ENCODE measurements at regions not wholly inside any gene's neighbourhood (a gene's known extent, or its start where the extent isn't known, plus 50 kb on each side); places are given as distances from the start of the nearest gene placed in this dataset.
"Not testable (repeated sequence)": the region's sequence is repeated elsewhere in the genome, so short reads cannot be mapped to it uniquely, and the experiment has no call there.

DNA sequence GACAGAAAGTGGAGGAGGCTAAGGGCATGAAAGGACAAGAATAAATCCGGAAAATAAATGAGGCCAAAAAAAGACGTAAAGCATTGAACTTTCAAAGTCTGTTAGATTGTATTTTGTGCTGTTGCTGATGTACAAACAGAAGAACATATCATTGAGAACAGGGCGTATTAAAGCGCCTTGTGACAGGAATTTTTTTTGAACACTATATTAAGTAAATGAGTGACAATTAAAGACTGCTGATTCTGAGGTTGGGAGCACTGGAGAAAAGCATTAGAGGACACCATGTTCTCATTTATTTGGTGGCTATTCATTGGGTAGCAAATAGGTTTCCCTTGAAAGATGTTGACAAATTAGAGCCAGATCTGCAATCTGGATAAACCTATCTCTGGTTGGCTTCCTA, 137.3 kb upstream of the SGCD start:
- DNase-seq (ENCODE audit: low read depth in 2 of 2): no peak

DNA sequence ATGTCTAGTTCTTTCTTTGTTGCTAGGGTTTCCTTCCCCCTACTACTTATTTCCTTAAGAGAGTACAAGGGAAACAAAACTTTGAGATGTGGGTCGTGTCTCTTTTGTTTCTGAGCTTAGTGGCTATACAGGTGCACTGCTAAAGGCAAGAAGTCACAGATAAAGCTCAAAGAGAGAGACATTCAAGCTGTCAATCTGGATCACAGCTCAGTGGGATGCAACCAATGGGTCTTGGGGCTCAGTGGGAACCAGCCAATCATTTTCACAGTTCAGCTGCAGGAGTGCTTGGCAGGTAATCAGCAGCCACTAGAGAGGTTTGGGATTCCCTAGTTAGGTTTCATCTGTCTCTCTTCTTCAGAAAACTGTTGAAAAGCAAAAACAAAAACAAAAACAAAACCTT, 135.4 kb upstream of the SGCD start:
- no peak for DNase-seq (ENCODE audit: low read depth in 2 of 2)

DNA sequence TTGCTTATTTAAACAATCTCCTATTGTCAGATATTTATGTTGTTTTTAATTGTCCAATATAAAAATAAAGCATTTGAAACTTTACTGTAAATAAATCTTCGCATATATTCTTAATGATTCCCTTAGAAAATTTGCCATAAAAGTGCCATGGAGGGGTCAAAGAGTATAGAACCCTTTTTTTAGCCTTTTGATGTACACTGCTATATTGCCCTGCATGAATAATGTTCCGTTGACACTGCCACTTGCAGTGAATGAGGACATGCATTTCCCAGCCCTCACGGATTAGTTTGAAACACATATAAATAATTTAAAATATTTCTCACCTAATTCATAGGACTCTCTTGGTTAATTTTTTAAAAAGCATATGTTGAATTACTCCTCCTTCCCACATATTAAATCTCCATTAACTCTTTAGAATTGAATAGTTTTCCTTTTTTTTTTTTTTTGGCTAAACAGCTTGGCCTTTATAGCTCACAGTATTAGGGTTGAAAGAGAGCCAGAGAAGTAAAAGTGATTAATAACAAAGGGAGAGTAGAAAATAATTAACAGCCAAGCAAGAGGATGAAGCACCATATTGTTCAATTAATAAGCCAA, 129.8 kb upstream of the SGCD start:
- no peak for DNase-seq (ENCODE audit: low read depth in 2 of 2)

DNA sequence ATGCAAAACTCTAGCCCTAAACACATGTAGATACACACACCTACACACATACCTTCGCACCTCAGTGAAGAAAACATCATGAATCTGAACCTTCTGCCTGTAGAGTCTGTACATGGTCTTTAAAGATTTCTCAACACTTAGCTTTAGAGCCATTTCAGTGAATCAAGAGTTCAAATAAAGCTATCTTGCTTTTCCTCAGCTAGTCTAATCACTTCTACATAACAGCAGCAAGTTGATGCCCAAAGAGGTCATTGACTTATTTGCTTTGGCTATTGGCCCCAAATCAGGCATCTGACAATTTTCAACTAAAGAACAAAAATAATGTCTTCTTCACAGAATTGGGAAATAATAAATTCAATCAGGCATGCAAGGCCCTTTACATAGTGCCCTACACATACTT, 127.9 kb upstream of the SGCD start:
- no peak for DNase-seq (ENCODE audit: low read depth in 2 of 2)

DNA sequence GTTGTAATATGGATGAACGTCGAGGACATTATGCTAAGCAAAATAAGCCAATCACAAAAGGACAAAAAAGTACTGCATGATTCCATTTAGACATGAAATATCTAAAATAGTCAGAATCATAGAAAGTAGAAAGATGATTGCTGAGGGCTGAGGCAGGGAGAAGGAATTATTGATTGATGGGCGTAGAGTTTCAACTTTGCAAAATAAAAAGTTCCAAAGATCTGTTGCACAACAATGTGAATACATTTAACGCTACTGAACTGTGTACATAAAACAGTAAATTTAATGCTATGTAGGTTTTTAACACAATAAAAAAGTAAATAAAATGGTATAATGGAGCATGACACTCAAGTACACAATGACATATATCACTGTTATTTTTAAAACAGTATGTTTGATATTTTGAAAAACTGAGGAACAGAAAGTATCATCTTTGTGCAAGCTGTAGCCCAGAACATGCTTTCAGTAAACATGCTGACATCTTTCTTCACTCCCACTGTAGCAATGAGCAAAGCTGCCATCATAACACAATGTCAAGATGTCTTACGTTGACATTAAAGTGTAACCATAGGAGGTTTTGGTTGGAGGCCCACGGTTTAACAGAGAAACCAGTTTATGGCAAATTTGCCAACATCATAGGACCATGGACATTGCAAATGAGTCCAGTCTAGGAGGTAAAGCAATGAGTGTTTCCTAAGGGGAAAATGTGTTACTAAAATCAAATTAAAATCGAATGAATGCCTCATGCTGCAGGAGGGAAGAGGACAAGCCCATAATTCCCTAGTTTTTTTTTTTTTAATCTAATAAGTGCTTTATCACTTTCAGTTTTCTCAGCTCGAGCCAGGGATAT, 125.8 kb upstream of the SGCD start:
- DNase-seq (ENCODE audit: low read depth in 2 of 2): no peak

DNA sequence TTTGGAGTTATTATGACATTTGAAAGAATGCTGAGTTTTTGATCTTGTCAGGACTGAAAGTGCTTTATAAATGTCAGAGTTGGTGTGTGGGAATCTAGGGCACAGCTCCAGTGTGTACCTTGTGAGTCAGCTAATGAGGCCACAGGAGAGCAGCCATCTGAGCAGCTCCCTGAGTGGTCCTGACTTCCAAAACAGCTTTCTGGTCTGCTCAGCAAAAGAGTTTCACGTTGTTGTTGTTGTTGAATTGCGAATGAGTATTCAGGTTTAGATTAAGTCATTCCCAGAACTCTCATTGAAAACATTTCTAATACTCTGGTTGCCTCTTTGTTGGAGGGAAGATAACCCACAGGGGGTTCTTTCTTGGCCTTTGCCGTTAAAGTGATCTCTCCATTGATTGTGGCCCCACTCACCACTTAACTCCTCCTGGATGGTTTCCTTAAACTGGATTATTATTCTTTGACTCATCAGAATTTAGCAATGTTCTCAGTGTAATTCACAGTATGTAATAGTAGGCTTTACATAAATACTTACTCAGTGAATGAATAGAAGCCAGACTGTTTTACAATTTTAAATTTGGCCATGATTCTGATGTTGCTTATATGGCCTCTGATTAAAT, 125.1 kb upstream of the SGCD start:
- DNase-seq (ENCODE audit: low read depth in 2 of 2): no peak

DNA sequence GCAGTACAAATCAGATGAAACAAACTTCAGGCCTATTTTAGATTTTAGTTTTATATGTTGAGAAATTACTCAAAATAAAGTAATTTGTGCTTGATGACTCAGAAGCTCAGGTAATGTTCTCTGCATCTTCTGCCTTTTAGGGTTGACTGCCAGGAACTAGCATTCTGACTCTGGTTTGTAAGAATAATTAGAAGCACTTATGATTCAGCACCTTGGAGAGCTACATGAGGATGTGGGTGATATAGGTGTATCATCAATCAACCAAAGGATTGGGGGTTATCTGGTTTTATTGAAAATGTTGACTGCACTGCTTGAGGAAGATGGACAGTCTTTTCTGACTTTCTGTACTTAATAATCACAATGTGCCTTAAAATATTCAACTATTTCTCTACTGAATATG, 118.7 kb upstream of the SGCD start:
- no peak for DNase-seq (ENCODE audit: low read depth in 2 of 2)

DNA sequence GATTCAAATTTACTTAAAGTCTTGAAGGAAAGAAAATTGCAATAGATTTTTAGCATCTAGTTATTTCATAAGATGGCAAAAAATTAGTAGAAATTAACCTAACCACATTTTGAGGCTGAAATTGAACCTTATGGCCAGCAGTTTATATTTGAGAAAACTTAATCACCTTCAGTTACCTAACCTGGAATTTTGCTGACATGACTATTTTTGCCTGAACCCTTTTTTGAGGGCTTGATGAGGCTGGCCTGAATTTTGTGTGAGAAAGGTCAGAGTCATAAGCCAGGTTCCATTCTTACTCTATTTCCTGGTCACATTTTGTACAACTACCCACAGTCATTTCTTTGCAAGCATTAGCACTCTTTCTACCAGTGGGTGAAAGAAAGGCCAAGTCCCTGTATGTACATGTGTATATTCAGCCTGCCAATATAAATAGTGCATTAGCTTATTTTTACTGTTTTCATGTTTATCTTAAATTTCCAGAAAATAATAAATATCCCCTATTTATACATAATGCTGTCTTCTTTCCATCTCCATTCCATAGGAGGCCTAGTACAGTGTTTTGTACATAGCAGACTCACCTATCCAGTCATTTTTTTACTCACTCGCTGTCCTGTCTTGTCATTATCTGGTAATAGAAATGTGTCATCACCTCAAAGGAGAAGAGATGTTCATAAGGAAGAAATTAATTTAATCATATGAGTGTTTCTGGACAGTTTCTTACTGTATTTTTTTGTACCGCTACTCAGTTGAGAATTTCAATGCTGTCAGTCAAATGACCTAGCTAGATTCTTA, 108.4 kb upstream of the SGCD start:
- DNase-seq (ENCODE audit: low read depth in 2 of 2): no peak

DNA sequence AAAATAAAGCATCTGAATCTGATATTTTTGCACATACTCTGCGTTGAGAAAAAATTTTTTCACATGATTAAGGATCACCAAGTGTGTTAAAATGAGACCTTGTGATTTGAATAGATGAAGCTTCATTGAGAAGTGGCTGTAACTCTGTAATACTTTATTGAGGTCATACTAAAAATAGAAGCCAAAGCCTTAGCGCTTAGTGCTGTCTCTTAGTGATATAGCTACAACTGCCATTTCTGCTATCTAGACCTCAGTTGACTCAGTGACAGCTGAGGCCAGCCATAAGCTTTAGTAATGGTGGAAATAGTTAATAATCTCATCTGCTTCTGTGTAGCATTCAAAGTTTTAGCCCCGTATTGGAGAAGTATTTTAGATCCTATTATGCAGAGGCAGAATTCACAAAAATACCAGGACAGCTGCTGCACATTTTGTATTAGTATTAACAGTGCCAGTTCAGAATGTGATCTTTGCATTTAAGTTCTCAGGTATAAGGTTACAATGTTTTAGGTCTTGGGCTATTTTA, 107.4 kb upstream of the SGCD start:
- DNase-seq (ENCODE audit: low read depth in 2 of 2): no peak

DNA sequence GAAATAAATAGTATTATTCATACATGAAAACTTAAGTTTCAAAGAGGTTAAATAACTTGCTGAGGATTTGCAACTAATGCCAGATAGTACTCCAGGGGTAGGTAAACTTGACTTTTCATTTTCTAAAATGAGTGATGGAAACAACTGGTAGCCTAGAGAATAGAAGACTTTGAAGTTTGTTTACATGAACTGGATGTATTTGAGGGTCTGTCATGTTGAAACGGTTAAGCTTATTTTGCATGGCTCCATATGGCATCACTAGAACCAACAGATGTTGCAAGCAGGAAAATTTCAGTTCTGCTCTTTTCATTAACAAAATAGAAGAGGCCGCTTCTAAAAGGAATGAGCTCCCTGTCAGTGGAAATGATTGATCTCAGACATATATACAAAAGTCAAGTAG, 105.1 kb upstream of the SGCD start:
- no peak for DNase-seq (ENCODE audit: low read depth in 2 of 2)

DNA sequence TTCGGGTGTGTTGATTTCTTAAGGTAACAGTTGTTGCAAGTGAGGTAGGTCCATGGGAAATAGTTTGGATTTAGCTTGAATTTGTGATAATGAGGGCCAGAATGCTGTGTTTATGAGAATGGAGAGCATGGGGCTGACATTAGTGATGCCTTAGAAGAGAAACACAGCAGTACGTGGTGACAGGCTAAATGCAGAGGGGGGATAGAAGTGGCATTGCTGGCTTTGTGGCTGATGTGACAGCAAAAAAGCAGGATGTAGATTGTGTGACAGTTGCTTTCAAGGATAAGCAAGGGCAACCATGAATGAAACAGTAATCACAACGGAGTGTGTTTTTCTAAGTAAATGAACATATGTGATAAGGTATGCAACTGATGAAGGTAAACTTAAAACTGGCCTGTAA, 103.4 kb upstream of the SGCD start:
- DNase-seq (ENCODE audit: low read depth in 2 of 2): no peak

DNA sequence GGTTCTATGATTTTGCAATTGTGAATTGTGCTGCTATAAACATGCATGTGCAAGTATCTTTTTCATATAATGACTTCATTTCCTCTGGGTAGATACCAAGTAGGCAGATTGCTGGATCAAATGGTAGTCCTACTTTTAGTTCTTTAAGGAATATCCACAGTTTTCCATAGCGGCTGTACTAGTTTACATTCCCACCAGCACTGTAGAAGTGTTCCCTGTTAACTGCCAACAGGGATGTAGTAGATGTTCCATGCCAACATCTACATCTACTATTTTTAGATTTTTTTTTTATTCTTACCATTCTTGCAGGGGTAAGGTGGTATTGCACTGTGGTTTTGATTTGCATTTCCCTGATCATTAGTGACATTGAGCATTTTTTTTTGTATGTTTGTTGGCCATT, 100.5 kb upstream of the SGCD start:
- not testable (repeated sequence) for DNase-seq (ENCODE audit: low read depth in 2 of 2)

DNA sequence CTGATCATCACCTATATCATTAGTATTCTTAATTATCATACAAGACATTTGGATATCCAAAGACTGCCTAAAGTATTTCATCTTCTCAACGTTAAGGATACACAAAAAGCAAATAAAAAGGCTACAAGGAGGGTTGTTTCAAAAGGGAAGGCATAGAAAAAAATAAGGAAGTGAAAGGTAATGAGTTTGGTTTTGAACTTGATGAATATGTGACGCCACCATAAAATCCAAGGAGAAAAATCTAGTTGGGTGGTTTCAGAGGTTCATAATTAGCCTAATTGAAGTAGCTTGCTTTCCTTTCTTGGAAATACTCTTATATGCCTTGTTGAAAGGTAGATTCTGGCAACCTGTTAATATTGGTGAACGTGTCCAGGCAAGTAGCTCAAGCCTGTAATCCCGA, 96.1 kb upstream of the SGCD start:
- no peak for DNase-seq (ENCODE audit: low read depth in 2 of 2)

DNA sequence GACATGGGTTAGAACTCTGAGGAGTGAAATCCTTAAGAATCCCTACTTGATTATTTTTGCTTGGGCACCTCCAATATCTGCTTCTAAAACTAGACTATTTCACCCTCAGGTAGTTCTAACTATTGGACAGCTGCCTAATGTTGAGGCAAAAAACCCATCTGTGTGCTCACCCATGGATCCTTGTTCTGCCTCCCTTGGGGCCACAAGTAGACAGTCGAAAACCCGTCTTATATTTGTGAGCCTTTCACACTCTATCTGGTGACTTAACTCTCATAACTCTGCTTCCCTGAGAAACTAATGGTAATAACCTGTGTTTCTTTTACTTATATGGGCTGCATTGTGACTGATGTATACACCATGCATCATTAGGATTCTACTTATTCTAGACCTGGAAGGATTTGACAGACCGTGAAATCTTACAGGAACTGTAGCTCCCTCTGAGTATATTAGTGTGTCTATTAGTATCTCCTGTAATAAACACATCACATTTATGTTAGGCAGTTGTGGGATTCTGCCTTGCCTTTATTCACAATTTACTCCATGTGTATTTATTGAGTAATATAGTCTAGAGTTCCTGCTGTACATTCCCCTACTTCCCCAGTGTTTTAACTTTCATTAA, 94.6 kb upstream of the SGCD start:
- DNase-seq (ENCODE audit: low read depth in 2 of 2): no peak

DNA sequence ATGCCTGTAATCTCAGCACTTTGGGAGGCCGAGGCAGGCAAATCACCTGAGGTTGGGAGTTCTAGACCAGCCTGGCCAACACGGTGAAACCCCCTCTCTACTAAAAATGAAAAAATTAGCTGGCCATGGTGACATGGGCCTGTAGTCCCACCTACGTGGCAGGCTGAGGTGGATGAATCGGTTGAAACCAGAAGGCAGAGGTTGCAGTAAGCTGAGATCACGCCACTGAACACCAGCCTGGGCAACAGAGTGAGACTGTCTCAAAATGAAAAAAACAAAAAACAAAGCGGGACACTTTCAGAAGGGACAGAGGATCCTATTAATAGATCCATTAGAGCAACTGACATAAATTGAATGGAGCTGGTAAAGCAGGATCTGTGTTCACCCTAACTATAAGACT, 89.6 kb upstream of the SGCD start:
- no peak for DNase-seq (ENCODE audit: low read depth in 2 of 2)

DNA sequence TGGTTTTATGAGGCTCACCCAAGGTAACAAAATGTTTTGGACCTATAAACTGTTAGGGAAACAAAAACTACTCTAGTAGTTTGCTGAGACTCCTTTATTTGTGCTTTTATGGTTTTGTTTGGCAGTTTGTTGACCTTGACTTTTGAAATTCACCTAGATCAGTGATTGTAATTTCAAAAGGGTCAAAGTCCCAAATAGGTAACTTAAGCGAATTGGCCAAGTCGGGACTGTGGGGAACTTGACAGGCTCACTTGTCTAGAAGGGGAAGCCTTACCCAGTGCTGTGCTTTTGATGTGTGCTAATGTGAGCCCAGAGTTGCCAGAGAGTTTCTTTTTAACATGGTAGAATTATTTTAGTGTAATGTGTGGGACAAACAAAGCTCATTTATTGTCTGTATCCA, 87.2 kb upstream of the SGCD start:
- no peak for DNase-seq (ENCODE audit: low read depth in 2 of 2)

DNA sequence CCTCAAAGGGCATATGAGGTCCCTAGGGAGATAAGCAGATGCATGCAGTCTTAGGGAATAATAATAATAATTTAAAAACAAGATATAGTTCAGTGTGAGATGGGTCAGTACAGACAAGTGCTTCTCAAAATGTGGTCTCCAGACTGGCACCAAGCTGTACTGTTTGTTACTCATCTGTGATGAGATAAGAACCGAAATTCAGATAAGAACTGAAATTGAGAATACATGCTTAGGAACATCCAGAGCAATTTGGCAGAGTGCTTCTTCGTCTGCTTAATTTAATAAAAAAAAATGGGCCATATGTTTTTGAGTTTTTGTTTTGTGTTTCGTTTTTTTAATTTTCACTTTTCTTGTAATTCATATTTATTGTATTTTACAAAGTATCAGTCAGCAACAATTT, 86.5 kb upstream of the SGCD start:
- no peak for DNase-seq (ENCODE audit: low read depth in 2 of 2)

DNA sequence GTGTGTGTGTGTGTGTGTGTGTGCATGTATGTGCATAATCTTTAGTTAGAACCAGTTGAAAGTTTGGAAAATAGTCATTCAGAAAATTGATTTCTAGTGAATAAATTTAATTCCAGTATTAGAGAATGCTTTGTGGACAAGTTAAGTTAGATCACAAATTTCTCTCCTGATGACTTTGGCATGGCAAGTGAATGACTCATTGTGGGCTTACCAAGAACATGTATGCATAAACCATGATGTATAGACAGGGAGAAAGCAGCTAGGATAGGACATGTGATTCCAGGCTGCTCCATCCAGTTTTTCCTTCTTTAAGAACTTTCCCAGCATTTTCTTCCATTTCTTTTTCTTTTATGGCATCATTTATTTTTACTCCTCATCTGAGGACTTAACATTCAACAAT, 85.7 kb upstream of the SGCD start:
- no peak for DNase-seq (ENCODE audit: low read depth in 2 of 2)

DNA sequence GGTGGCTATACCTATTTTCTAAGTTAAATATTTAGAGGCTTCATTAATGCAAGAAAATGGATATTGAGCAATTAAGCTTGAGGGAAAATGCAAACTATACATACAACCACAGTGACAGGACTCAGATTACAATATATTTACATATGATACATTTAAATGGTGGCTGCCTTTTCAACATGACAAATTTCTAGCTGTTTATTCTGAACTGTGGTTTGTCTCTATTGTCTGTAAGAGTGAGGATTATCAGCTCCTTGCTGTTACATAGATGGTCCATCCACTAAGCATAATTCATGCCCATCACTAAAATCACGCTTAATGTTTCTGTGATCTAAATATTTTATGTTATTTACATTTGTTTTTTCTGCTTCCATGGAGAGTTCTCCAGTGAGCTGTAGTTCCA, 81.1 kb upstream of the SGCD start:
- no peak for DNase-seq (ENCODE audit: low read depth in 2 of 2)

DNA sequence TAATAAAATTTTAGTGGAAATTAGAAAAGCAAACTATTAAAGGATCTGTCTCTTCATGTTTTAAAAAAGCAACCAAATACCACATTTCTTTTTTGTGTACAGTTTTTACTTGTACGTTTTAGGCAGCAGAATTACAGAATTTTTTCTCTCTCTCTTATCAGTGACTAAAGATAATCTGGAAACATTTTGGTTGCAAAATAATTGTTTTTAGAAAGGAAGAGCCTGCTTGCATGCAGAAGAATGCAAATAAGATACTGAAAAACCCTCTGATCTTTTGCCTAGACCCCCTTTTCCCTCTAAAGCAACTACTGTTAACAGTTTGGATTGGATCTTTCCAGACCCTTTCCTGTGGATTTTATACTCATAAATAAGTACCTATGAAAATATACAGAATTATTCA, 75.9 kb upstream of the SGCD start:
- no peak for DNase-seq (ENCODE audit: low read depth in 2 of 2)

DNA sequence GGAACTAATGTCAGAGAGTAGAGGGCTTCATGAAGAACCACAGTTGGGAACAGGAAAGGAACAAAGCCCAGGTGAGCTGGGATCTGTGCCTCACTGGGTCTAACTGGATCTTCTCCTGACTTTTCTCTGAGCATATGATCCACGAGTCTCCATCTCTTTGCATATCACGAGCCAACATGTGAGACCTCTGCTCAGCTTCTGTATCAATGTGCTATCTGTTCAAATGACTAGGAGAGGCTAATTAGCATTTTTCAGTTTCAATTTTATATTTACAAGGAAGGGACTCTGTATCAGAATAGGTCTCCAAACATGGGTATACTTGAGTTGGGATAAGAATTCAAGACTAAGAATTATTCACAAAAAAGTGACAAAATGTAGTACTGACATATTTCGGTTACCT, 73.8 kb upstream of the SGCD start:
- DNase-seq (ENCODE audit: low read depth in 2 of 2): no peak

DNA sequence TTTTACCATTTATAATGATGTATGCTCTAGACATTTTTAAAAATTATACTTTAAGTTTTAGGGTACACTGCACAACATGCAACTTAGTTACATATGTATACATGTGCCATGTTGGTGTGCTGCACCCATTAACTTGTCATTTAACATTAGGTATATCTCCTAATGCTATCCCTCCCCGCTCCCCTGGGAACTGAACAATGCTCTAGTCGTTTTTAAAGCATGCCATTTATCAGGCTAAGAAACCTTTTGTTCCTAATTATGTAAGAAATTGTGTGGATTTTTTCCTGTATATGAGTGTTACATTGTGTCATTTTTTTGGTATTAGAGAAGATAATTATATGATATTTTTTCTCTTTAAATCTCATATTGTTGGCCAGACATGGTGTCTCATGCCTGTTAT, 72.8 kb upstream of the SGCD start:
- no peak for DNase-seq (ENCODE audit: low read depth in 2 of 2)
